ENCODE measurements at regions not wholly inside any gene's neighbourhood (a gene's known extent, or its start where the extent isn't known, plus 50 kb on each side); places are given as distances from the start of the nearest gene placed in this dataset.

DNA sequence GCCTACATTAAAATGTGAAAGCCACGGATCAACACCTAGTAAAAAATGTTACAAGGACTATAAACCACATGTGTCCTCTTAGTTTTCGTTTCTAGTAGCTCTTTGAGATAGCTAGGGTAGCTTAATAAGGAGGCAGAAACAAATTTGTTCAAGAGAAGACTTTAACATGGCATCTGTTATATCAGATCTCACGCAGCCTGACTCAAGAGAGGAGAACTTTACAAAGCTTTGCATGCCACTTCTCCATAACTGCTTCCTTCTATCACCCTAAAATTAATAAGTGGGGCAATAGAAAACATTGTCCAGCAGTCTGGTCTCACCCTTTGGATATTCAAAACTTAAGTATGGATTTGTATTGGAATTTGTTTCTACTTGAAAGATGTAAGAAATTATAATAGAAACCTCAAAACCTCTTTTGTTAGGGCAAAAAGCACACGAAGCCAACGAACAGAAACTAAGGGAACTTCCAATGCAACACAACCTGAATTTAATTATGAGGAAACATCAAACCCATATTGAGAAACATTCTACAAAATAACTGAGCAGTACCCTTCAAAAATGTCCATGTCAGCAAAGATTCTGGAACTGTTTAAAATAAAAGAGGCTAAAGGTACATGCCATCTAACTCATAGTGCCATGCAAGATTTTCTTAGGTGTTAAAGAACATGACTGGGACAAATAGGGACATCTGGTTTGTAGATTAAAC is 194.8 kb downstream of the LRIG3 start:
- TF ChIP-seq CTCF (IDR thresholded peaks at IDR 0.05; ENCODE audit: insufficient read depth, low read depth, low read length), result no peak
- H3K4me3 ChIP-seq (ENCODE audit: low read depth, low read length), result no peak overlapping the region
- no peak for DNase-seq (ENCODE audit: low read depth)

DNA sequence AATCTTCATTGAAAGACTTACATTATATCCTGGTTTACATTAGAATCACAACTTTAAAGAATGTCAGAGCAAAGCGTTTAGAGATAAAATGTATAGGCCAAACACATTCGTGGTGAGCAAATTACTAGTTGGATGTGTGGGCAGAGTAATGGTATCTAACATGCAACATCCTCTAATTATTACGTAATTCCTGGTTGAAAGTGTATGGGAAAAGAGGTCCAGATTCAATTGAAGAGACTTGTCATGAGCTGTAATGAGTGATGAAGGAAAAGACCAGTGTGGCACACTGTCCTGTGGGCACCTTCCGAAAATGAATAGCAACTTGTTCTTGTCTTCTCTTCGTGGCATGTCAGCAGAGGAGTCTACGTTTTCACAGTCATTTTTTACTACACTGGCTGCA is 192.8 kb downstream of the LRIG3 start:
- H3K4me3 ChIP-seq (ENCODE audit: low read depth, low read length), result no peak overlapping the region
- peak; percentile 47 for DNase-seq (ENCODE audit: low read depth)
- TF ChIP-seq CTCF (IDR thresholded peaks at IDR 0.05; ENCODE audit: insufficient read depth, low read depth, low read length), result no peak

DNA sequence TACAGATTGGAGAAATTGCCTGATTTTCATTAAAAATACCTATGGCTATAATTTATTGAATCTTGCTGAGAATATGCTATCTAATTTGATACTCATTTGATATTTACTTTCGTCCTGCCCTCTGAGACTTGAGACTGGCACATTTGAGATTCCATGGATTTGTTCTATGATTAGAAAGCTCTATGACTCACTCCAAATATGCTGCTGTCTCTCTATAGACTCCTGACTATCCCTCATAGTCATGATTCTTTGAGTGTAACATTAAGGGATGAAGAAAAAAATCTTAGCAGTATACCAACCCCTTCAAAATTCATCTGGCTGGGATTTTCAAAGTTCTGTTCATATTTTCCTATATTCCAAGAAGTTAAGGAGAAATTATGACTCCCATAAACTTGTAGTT is 191.9 kb downstream of the LRIG3 start:
- no peak for TF ChIP-seq CTCF (IDR thresholded peaks at IDR 0.05; ENCODE audit: insufficient read depth, low read depth, low read length)
- DNase-seq (ENCODE audit: low read depth), result peak; percentile 10
- H3K4me3 ChIP-seq (ENCODE audit: low read depth, low read length), result no peak overlapping the region

DNA sequence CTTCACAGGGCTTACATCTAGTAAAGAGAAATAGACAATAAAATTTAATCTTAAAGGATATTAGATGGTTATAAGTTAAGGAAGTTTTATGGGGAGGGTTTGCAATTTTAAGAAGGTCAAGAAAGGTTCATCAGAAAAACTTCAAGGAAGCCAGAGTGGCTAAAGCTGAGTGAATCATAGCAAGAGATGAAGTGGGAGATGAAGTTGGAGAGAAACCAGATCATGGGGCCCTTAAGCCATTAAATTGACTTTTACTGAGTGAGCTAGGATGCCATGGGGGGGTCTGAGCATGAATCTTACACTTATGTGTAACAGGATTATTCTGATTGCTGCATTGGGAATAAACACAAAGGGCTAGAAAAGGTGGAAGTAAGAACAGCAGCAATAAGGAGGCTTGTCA is 189.2 kb downstream of the LRIG3 start:
- no peak for TF ChIP-seq CTCF (IDR thresholded peaks at IDR 0.05; ENCODE audit: insufficient read depth, low read depth, low read length)
- no peak overlapping the region for H3K4me3 ChIP-seq (ENCODE audit: low read depth, low read length)
- DNase-seq (ENCODE audit: low read depth), result no peak

- DNase-seq (ENCODE audit: low read depth), result peak; percentile 16
- H3K4me3 ChIP-seq (ENCODE audit: low read depth, low read length), result no peak overlapping the region
- TF ChIP-seq CTCF (IDR thresholded peaks at IDR 0.05; ENCODE audit: insufficient read depth, low read depth, low read length), result no peak
Observed at GRCh38 chr12:58732894-58733293, 187.4 kb downstream of the LRIG3 start.

DNA sequence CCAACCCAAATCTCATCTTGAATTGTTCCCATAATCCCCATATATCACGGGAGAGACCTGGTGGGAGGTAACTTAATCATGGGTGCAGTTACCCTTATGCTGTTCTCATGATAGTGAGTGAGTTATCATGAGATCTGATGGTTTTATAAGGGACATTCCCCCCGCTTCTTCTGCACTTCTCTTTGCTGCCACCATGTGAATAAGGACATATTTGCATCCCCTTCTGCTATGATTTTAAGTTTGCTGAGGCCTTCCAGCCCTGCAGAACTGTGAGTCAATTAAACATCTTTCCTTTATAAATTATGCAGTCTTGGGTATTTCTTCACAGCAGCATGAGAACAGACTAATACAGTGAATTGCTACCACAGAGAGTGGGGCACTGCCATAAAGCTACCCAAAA is 179.1 kb downstream of the LRIG3 start:
- no peak for TF ChIP-seq CTCF (IDR thresholded peaks at IDR 0.05; ENCODE audit: insufficient read depth, low read depth, low read length)
- no peak for DNase-seq (ENCODE audit: low read depth)
- no peak overlapping the region for H3K4me3 ChIP-seq (ENCODE audit: low read depth, low read length)

Data from fibroblast of villous mesenchyme (primary cell).